ENCODE measurements at regions not wholly inside any gene's neighbourhood (a gene's known extent, or its start where the extent isn't known, plus 50 kb on each side); places are given as distances from the start of the nearest gene placed in this dataset.

DNA sequence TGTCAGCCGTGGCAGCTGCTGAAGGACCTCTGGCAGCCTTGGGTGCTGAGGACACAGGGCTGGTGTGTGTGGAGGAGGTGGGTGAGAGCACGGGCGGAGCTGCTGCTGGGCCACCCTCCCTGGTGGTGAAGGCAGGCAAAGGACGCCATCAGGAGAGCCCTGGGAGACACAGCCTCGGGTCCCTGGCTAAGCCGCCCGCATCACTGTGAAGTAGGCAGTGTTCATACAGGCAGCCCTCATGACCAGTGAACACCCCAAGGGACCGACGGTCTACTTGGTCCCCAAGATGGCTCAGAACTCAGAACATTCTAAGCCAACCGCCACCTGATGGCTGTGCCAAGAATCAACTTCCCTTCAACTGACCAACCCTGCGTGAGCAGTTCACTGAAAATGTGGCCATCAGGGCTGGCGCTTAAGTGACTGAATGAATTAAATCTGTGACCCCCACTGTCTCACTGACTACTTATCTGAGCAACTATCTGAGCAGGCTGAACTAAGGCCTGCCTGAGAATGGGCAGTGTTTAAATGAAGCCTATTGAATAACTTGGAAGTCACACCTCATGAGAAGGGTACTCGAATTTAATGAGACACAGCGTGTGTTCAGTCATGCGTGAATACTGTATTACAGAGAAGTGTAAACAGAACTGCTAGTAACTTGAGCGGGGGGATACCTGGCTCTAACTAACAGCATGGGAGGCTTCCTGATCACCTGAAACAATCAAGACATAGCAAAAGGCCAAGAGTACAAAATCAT lies 54.7 kb upstream of the SIMC1 start (continued):
- TF ChIP-seq CHCHD3 (CRISPR knock-in tag; IDR thresholded peaks at IDR 0.05): no peak

DNA sequence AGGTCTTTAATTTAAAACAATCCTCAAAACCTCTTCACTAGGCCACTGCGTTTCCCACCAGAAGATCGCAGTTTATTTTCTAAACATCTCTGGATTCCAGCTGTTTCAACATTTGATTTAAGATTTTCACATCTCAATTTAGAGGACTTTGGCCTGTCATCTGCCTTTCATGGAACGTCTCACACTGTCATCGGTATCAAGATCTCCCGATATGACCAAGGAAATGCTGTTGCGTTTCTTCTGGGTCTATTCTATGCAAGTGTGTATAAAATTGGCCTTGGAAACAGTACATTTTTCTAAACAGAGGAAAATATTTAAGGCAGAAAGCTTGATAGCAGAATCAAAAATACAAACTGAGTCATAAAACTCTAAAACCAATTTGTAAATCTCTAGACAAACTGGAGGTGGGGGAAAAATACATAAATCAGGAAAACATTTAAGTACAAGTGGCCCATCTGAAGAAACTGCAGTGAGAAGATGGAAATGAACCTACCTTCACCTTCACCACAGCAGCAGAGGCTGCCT lies 53.6 kb upstream of the SIMC1 start:
- no peak for FAIRE-seq
- DNase-seq (ENCODE audit: low spot score): no peak
- no peak overlapping the region for H2AFZ ChIP-seq (ENCODE audit: low read length)
- peaks cover 17% of the 10 kb centered on the region for H3K4me1 ChIP-seq (ENCODE audit: insufficient read depth, low read length)
- H3K27me3 ChIP-seq (ENCODE audit: control insufficient read depth in 1 of 2, insufficient read depth in 2 of 2, low read length in 2 of 2): peaks cover 0 to 8% of the 10 kb centered on the region in 2 experiments; a peak in 2 of 5 replicates
- ChIA-PET POLR2A (no interaction called here), CTCF (ENCODE audit: low intra/inter-chr PET ratio, low total read pairs) (no interaction called here)
- ATAC-seq: no peak
- BruUV-seq (replicated peaks): no TSS peak
- H3K27ac ChIP-seq (ENCODE audit: extremely low read length, insufficient read depth, low read length): no peak overlapping the region
- no peaks in the 10 kb centered on the region for H4K20me1 ChIP-seq (ENCODE audit: insufficient read depth, low read length)
- H3K9me3 ChIP-seq (ENCODE audit: low read length): no peaks in the 10 kb centered on the region
- no peak for TF ChIP-seq ZNF75D (CRISPR knock-in tag; IDR thresholded peaks at IDR 0.05; ENCODE audit: borderline replicate concordance)
- TF ChIP-seq SAFB2 (CRISPR knock-in tag; IDR thresholded peaks at IDR 0.05; ENCODE audit: borderline replicate concordance, low read depth): no peak
- intact Hi-C loops (cut with micrococcal nuclease; ENCODE audit: unreplicated experiment): no loop called here
- H3K36me3 ChIP-seq (replicated peaks in 1 of 2; ENCODE audit: control insufficient read depth in 1 of 2, insufficient read depth in 2 of 2, low read length in 2 of 2): no peaks in the 10 kb centered on the region
- in situ Hi-C loops (cut with HindIII; ENCODE audit: extremely low pct_ligation_motif_present, low pct_unique_long_range_greater_than_20kb): no loop called here
- H3K4me2 ChIP-seq (ENCODE audit: low read depth, low read length): no peak overlapping the region
- H3K79me2 ChIP-seq (ENCODE audit: insufficient read depth, low read length): no peaks in the 10 kb centered on the region
- no peak overlapping the region for H3K4me3 ChIP-seq (replicated peaks in 1 of 3; ENCODE audit: insufficient read depth in 1 of 3, low read depth in 2 of 3, low read length in 3 of 3)
- 77% methylated on average over 6 of the region's 6 CpGs for WGBS (ENCODE audit: low lambda C conversion rate)
- H3K9ac ChIP-seq (ENCODE audit: insufficient read depth, low read depth, low read length): no peak overlapping the region

DNA sequence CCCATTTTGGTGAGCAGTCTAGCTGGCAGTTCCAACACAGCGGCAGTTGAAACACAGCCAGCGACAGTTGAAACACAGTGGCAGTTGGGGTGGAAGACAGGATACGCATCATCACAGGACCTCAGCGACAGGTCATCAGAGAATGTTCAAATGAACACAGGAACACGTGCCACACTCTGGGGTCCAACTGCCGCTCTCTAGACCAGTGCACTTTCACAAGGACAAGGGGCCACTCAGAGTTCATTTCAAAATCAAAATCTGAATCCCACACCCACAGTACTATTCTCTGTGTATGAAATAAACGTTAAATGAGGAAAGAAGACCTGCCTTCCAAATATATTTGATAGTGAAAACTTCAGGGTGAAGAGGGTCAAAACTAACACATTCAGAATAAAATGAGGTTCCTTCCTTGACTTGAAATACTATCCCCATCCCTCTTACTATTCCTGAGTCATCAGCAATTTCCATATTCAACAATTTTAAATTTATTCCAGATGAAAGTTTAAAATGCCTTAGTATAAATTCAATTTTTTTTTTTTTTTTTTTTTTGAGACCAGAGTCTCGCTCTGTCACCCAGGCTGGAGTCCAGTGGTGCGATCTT lies 53.0 kb upstream of the SIMC1 start:
- no peak for TF ChIP-seq ZNF883 (CRISPR knock-in tag; IDR thresholded peaks at IDR 0.05; ENCODE audit: not compliant biosample characterization)
- Histone ChIP-seq H3K4me2 (ENCODE audit: low read depth, low read length) (no peak overlapping the region), H3K9me3 (ENCODE audit: low read length) (no peaks in the 10 kb centered on the region), H3K79me2 (ENCODE audit: insufficient read depth, low read length) (no peaks in the 10 kb centered on the region), H4K20me1 (ENCODE audit: insufficient read depth, low read length) (no peaks in the 10 kb centered on the region), H3K9ac (ENCODE audit: insufficient read depth, low read depth, low read length) (no peak overlapping the region), H2AFZ (ENCODE audit: low read length) (no peak overlapping the region), H3K36me3 (replicated peaks in 1 of 2; ENCODE audit: control insufficient read depth in 1 of 2, insufficient read depth in 2 of 2, low read length in 2 of 2) (no peaks in the 10 kb centered on the region), H3K27me3 (ENCODE audit: control insufficient read depth in 1 of 2, insufficient read depth in 2 of 2, low read length in 2 of 2) (peaks cover 0 to 8% of the 10 kb centered on the region in 2 experiments; a peak in 2 of 5 replicates), H3K27ac (ENCODE audit: extremely low read length, insufficient read depth, low read length) (no peak overlapping the region), H3K4me3 (replicated peaks in 1 of 3; ENCODE audit: insufficient read depth in 1 of 3, low read depth in 2 of 3, low read length in 3 of 3) (no peak overlapping the region), H3K4me1 (ENCODE audit: insufficient read depth, low read length) (peaks cover 12% of the 10 kb centered on the region)
- intact Hi-C loops (cut with micrococcal nuclease; ENCODE audit: unreplicated experiment): no loop called here
- in situ Hi-C loops (cut with HindIII; ENCODE audit: extremely low pct_ligation_motif_present, low pct_unique_long_range_greater_than_20kb): no loop called here
- ATAC-seq (no peak), DNase-seq (ENCODE audit: low spot score) (no peak), FAIRE-seq (no peak)
- ChIA-PET POLR2A (no interaction called here), CTCF (ENCODE audit: low intra/inter-chr PET ratio, low total read pairs) (no interaction called here)
- no TSS peak for BruUV-seq (replicated peaks)
- 47% methylated on average over 6 of the region's 9 CpGs for WGBS (ENCODE audit: low lambda C conversion rate)

Data from HepG2 (cell line).